RWPE2 (cell line): ENCODE measurements at regions not wholly inside any gene's neighbourhood (a gene's known extent, or its start where the extent isn't known, plus 50 kb on each side); places are given as distances from the start of the nearest gene placed in this dataset.

ENCODE experiments used
- ATAC-seq: fragments of 200-7000 bp; cut with Tn5 transposase; 3 replicates; pipeline ENCODE4 v1.9.1; 2021; ENCODE audit warnings: low read depth
- DNase-seq: peaks from one replicate; pipeline ENCODE4 v3.0.0-alpha.2; 2020; ENCODE audit warnings: low spot score
- H3K27ac ChIP-seq: fragments of 450-650 bp; 2 replicates; pipeline ENCODE4 v1.5.1; 2017; ENCODE audit warnings: mild to moderate bottlenecking; ENCODE audit not compliant: poor library complexity, severe bottlenecking
- H3K27me3 ChIP-seq: fragments of 250-450 bp; sonication (Bioruptor Pico); 2 replicates; pipeline ENCODE4 v1.5.1; 2021; ENCODE audit warnings: mild to moderate bottlenecking, moderate library complexity; ENCODE audit not compliant: insufficient read depth, poor library complexity, severe bottlenecking
- H3K36me3 ChIP-seq: fragments of 250-450 bp; sonication (Bioruptor Pico); 2 replicates; pipeline ENCODE4 v1.5.1; 2020; ENCODE audit warnings: low read depth, mild to moderate bottlenecking, moderate library complexity
- H3K4me1 ChIP-seq: fragments of 250-450 bp; sonication (Bioruptor Pico); 2 replicates; pipeline ENCODE4 v1.5.1; 2021; ENCODE audit warnings: mild to moderate bottlenecking, moderate library complexity; ENCODE audit not compliant: insufficient read depth, poor library complexity, severe bottlenecking
- H3K4me3 ChIP-seq: fragments of 250-450 bp; sonication (Bioruptor Pico); 2 replicates; pipeline ENCODE4 v1.5.1; 2021; ENCODE audit warnings: mild to moderate bottlenecking, moderate library complexity; ENCODE audit not compliant: severe bottlenecking
- H3K9me3 ChIP-seq: fragments of 250-450 bp; sonication (Bioruptor Pico); 2 replicates; pipeline ENCODE4 v1.5.1; 2021; ENCODE audit warnings: mild to moderate bottlenecking, moderate library complexity; ENCODE audit not compliant: severe bottlenecking
- CTCF ChIP-seq: fragments of 450-650 bp; IDR thresholded peaks from one replicate; pipeline ENCODE4 v1.5.1; 2017; ENCODE audit warnings: mild to moderate bottlenecking, moderate library complexity; ENCODE audit not compliant: poor library complexity, severe bottlenecking

- Histone ChIP-seq H3K27ac (no peak overlapping the region), H3K36me3 (no peaks in the 10 kb centered on the region), H3K27me3 (no peaks in the 10 kb centered on the region), H3K4me3 (no peak overlapping the region), H3K4me1 (no peaks in the 10 kb centered on the region), H3K9me3 (no peaks in the 10 kb centered on the region)
- TF ChIP-seq CTCF = no peak
- ATAC-seq = no peak
- no peak for DNase-seq
Measured at GRCh38 chr11:76284161-76284560, 77.9 kb upstream of the WNT11 start.

GRCh38 chr11:76282811-76283595, 76.7 kb upstream of the WNT11 start:
- no peaks in the 10 kb centered on the region for H3K9me3 ChIP-seq
- ATAC-seq (no peak), DNase-seq (no peak)
- no peaks in the 10 kb centered on the region for H3K4me1 ChIP-seq
- H3K27me3 ChIP-seq = no peaks in the 10 kb centered on the region
- no peak for TF ChIP-seq CTCF
- no peak overlapping the region for H3K4me3 ChIP-seq
- no peak overlapping the region for H3K27ac ChIP-seq
- H3K36me3 ChIP-seq = no peaks in the 10 kb centered on the region

- DNase-seq (no peak), ATAC-seq (no peak)
- no peak overlapping the region for H3K27ac ChIP-seq
- H3K4me1 ChIP-seq = no peaks in the 10 kb centered on the region
- no peaks in the 10 kb centered on the region for H3K27me3 ChIP-seq
- no peaks in the 10 kb centered on the region for H3K36me3 ChIP-seq
- H3K9me3 ChIP-seq = no peaks in the 10 kb centered on the region
- no peak overlapping the region for H3K4me3 ChIP-seq
- TF ChIP-seq CTCF = no peak
Measured at GRCh38 chr11:76282172-76282571, 75.9 kb upstream of the WNT11 start.

- Histone ChIP-seq H3K9me3 (no peaks in the 10 kb centered on the region), H3K4me1 (no peaks in the 10 kb centered on the region), H3K4me3 (no peak overlapping the region), H3K27ac (no peak overlapping the region), H3K27me3 (no peaks in the 10 kb centered on the region), H3K36me3 (no peaks in the 10 kb centered on the region)
- DNase-seq (no peak), ATAC-seq (no peak)
- TF ChIP-seq CTCF = no peak
Measured at GRCh38 chr11:76281558-76281906, 75.2 kb upstream of the WNT11 start.

GRCh38 chr11:76280882-76281557, 74.7 kb upstream of the WNT11 start:
- no peak for TF ChIP-seq CTCF
- Histone ChIP-seq H3K36me3 (no peaks in the 10 kb centered on the region), H3K27me3 (no peaks in the 10 kb centered on the region), H3K4me1 (no peaks in the 10 kb centered on the region), H3K9me3 (no peaks in the 10 kb centered on the region), H3K27ac (no peak overlapping the region), H3K4me3 (no peak overlapping the region)
- DNase-seq (no peak), ATAC-seq (no peak)
